HAP-1 (cell line): ENCODE measurements at regions not wholly inside any gene's neighbourhood (a gene's known extent, or its start where the extent isn't known, plus 50 kb on each side); places are given as distances from the start of the nearest gene placed in this dataset.

Source experiments
- DNase-seq, 2 experiments: peaks; one replicate each; pipeline ENCODE4 v3.0.0-alpha.2; 2016 to 2020; ENCODE audit warnings: low spot score in 2 of 2
- H3K27me3 ChIP-seq: fragments of 250-450 bp; sonication (Bioruptor Pico); 2 replicates; pipeline ENCODE4 v1.5.1; 2020; ENCODE audit warnings: low read depth, mild to moderate bottlenecking, moderate library complexity
- H3K36me3 ChIP-seq: fragments of 250-450 bp; sonication (Bioruptor Pico); replicated peaks from 2 replicates; pipeline ENCODE4 v1.5.1; 2020; ENCODE audit warnings: mild to moderate bottlenecking
- H3K4me1 ChIP-seq: fragments of 250-450 bp; sonication (Bioruptor Pico); 2 replicates; pipeline ENCODE4 v1.5.1; 2020; ENCODE audit warnings: mild to moderate bottlenecking
- H3K4me3 ChIP-seq: fragments of 250-450 bp; sonication (Bioruptor Pico); 2 replicates; pipeline ENCODE4 v1.5.1; 2020; ENCODE audit warnings: mild to moderate bottlenecking, moderate library complexity
- H3K9me3 ChIP-seq: fragments of 250-450 bp; sonication (Bioruptor Pico); 2 replicates; pipeline ENCODE4 v1.5.1; 2020; ENCODE audit warnings: mild to moderate bottlenecking, moderate library complexity
- in situ Hi-C: fragments of 300-500 bp; cut with MboI; formaldehyde crosslinking; loops from 3 replicates; pipeline ENCODE4 v1.14.3; 2020; ENCODE audit warnings: low sequenced_read_pairs, inconsistent platforms, mixed read lengths

GRCh38 chr2:16452123-16452522 is 213.5 kb downstream of the CYRIA start:
- DNase-seq = no peak
- no peaks in the 10 kb centered on the region for H3K9me3 ChIP-seq
- in situ Hi-C loops = no loop called here
- no peaks in the 10 kb centered on the region for H3K36me3 ChIP-seq
- no peaks in the 10 kb centered on the region for H3K4me1 ChIP-seq
- no peaks in the 10 kb centered on the region; the same call in 1 of the 2 replicates for H3K27me3 ChIP-seq
- H3K4me3 ChIP-seq = no peak overlapping the region

GRCh38 chr2:16446706-16447105 is 218.9 kb downstream of the CYRIA start:
- Histone ChIP-seq H3K36me3 (no peaks in the 10 kb centered on the region), H3K4me1 (no peaks in the 10 kb centered on the region)
- in situ Hi-C loops = no loop called here

GRCh38 chr2:16442971-16443370 is 222.7 kb downstream of the CYRIA start:
- Histone ChIP-seq H3K36me3 (no peaks in the 10 kb centered on the region), H3K4me3 (no peak overlapping the region), H3K9me3 (no peaks in the 10 kb centered on the region), H3K27me3 (no peaks in the 10 kb centered on the region), H3K4me1 (no peaks in the 10 kb centered on the region)
- DNase-seq = no peak
- in situ Hi-C loops = no loop called here

More at GRCh38 chr2:16446706-16447105, 218.9 kb downstream of the CYRIA start:
- DNase-seq = no peak
- no peaks in the 10 kb centered on the region for H3K27me3 ChIP-seq
- H3K4me3 ChIP-seq = no peak overlapping the region
- no peaks in the 10 kb centered on the region for H3K9me3 ChIP-seq

- Histone ChIP-seq H3K36me3 (no peaks in the 10 kb centered on the region), H3K4me3 (no peak overlapping the region), H3K9me3 (no peaks in the 10 kb centered on the region), H3K27me3 (no peaks in the 10 kb centered on the region), H3K4me1 (no peaks in the 10 kb centered on the region)
- DNase-seq = no peak
- in situ Hi-C loops = no loop called here
Measured at GRCh38 chr2:16441431-16441830, 224.2 kb downstream of the CYRIA start.

GRCh38 chr2:16440898-16441297 is 224.7 kb downstream of the CYRIA start:
- H3K9me3 ChIP-seq = no peaks in the 10 kb centered on the region
- H3K4me1 ChIP-seq = no peaks in the 10 kb centered on the region
- in situ Hi-C loops = no loop called here
- H3K36me3 ChIP-seq = no peaks in the 10 kb centered on the region
- no peak for DNase-seq
- H3K27me3 ChIP-seq = no peaks in the 10 kb centered on the region
- H3K4me3 ChIP-seq = no peak overlapping the region

GRCh38 chr2:16438613-16439321 is 226.9 kb downstream of the CYRIA start:
- Histone ChIP-seq H3K36me3 (no peaks in the 10 kb centered on the region), H3K9me3 (no peaks in the 10 kb centered on the region), H3K27me3 (no peaks in the 10 kb centered on the region), H3K4me1 (no peaks in the 10 kb centered on the region), H3K4me3 (no peak overlapping the region)
- no peak for DNase-seq
- in situ Hi-C loops = no loop called here

- DNase-seq = no peak
- in situ Hi-C loops = no loop called here
- Histone ChIP-seq H3K4me3 (no peak overlapping the region), H3K4me1 (no peaks in the 10 kb centered on the region), H3K36me3 (no peaks in the 10 kb centered on the region), H3K9me3 (no peaks in the 10 kb centered on the region), H3K27me3 (no peaks in the 10 kb centered on the region)
Measured at GRCh38 chr2:16437189-16437588, 228.4 kb downstream of the CYRIA start.

- H3K4me3 ChIP-seq = no peak overlapping the region
- in situ Hi-C loops = no loop called here
- no peaks in the 10 kb centered on the region for H3K27me3 ChIP-seq
- H3K9me3 ChIP-seq = no peaks in the 10 kb centered on the region
- no peaks in the 10 kb centered on the region for H3K4me1 ChIP-seq
- H3K36me3 ChIP-seq = no peaks in the 10 kb centered on the region
- DNase-seq = no peak
Measured at GRCh38 chr2:16434393-16434792, 231.2 kb downstream of the CYRIA start.

- no peaks in the 10 kb centered on the region for H3K4me1 ChIP-seq
- no peak overlapping the region for H3K4me3 ChIP-seq
- in situ Hi-C loops = no loop called here
- H3K27me3 ChIP-seq = peaks cover 4% of the 10 kb centered on the region; the same call in 1 of the 2 replicates
- H3K36me3 ChIP-seq = no peaks in the 10 kb centered on the region
- no peak for DNase-seq
- H3K9me3 ChIP-seq = no peaks in the 10 kb centered on the region
Measured at GRCh38 chr2:16430846-16431245, 234.8 kb downstream of the CYRIA start.

GRCh38 chr2:16429431-16430145 is 236.0 kb downstream of the CYRIA start:
- in situ Hi-C loops = no loop called here
- H3K9me3 ChIP-seq = no peaks in the 10 kb centered on the region
- DNase-seq = no peak
- no peaks in the 10 kb centered on the region for H3K4me1 ChIP-seq
- peaks cover 4% of the 10 kb centered on the region; the same call in 1 of the 2 replicates for H3K27me3 ChIP-seq
- H3K4me3 ChIP-seq = no peak overlapping the region
- no peaks in the 10 kb centered on the region for H3K36me3 ChIP-seq

GRCh38 chr2:16429002-16429401 is 236.6 kb downstream of the CYRIA start:
- in situ Hi-C loops = no loop called here
- no peaks in the 10 kb centered on the region for H3K9me3 ChIP-seq
- no peak for DNase-seq

GRCh38 chr2:16425462-16426336 is 239.9 kb downstream of the CYRIA start:
- no peaks in the 10 kb centered on the region for H3K4me1 ChIP-seq
- peaks cover 4% of the 10 kb centered on the region; the same call in 1 of the 2 replicates for H3K27me3 ChIP-seq
- no peaks in the 10 kb centered on the region for H3K36me3 ChIP-seq
- in situ Hi-C loops = no loop called here
- H3K9me3 ChIP-seq = no peaks in the 10 kb centered on the region
- no peak for DNase-seq
- H3K4me3 ChIP-seq = no peak overlapping the region

More at GRCh38 chr2:16429002-16429401, 236.6 kb downstream of the CYRIA start:
- H3K4me1 ChIP-seq = no peaks in the 10 kb centered on the region
- peaks cover 4% of the 10 kb centered on the region; the same call in 1 of the 2 replicates for H3K27me3 ChIP-seq
- no peak overlapping the region for H3K4me3 ChIP-seq
- H3K36me3 ChIP-seq = no peaks in the 10 kb centered on the region

GRCh38 chr2:16420421-16420820 is 245.2 kb downstream of the CYRIA start:
- no peaks in the 10 kb centered on the region for H3K27me3 ChIP-seq
- H3K9me3 ChIP-seq = no peaks in the 10 kb centered on the region
- no peak for DNase-seq
- H3K36me3 ChIP-seq = no peaks in the 10 kb centered on the region
- in situ Hi-C loops = no loop called here
- H3K4me3 ChIP-seq = no peak overlapping the region
- no peaks in the 10 kb centered on the region for H3K4me1 ChIP-seq
